Liver (tissue), 8 donors: ENCODE measurements at regions not wholly inside any gene's neighbourhood (a gene's known extent, or its start where the extent isn't known, plus 50 kb on each side); places are given as distances from the start of the nearest gene placed in this dataset.

Experiments
- DNase-seq: peaks from one replicate; pipeline ENCODE4 v3.0.0-alpha.2; 2017; ENCODE audit warnings: low spot score
- H3K27ac ChIP-seq, 2 donors: one replicate each; pipeline ENCODE4 v1.7.0; 2013; ENCODE audit warnings: inconsistent platforms in 2 of 2, low read length in 2 of 2, control low read depth in 1 of 2, low read depth in 1 of 2, mild to moderate bottlenecking in 1 of 2
- H3K27me3 ChIP-seq, 4 donors: one replicate each; pipeline versions ENCODE4 v1.6.1 to v1.7.0; 2013; ENCODE audit warnings: low read length in 3 of 4, inconsistent platforms in 1 of 4, mild to moderate bottlenecking in 1 of 4, moderate library complexity in 1 of 4; ENCODE audit not compliant: control insufficient read depth in 4 of 4, insufficient read depth in 4 of 4
- H3K36me3 ChIP-seq, 4 donors: one replicate each; pipeline versions ENCODE4 v1.6.1 to v1.7.0; 2013; ENCODE audit warnings: low read length in 3 of 4, mild to moderate bottlenecking in 3 of 4, low read depth in 1 of 4, moderate library complexity in 1 of 4; ENCODE audit not compliant: control insufficient read depth in 4 of 4, insufficient read depth in 3 of 4
- H3K4me1 ChIP-seq, 4 donors: one replicate each; pipeline versions ENCODE4 v1.6.1 to v1.7.0; 2013; ENCODE audit warnings: low read length in 3 of 4, mild to moderate bottlenecking in 3 of 4, moderate library complexity in 1 of 4; ENCODE audit not compliant: control insufficient read depth in 4 of 4, insufficient read depth in 4 of 4
- H3K4me3 ChIP-seq, 3 donors: one replicate each; pipeline versions ENCODE4 v1.6.1 to v1.7.0; 2013; ENCODE audit warnings: low read length in 3 of 3, control low read depth in 1 of 3, low read depth in 1 of 3, mild to moderate bottlenecking in 1 of 3
- H3K9ac ChIP-seq, 2 donors: one replicate each; pipeline ENCODE4 v1.7.0; 2013; ENCODE audit warnings: low read length in 2 of 2, mild to moderate bottlenecking in 2 of 2, moderate library complexity in 2 of 2, control low read depth in 1 of 2, low read depth in 1 of 2
- H3K9me3 ChIP-seq, 4 donors: one replicate each; pipeline versions ENCODE4 v1.6.1 to v1.7.0; 2013; ENCODE audit warnings: low read length in 3 of 4; ENCODE audit not compliant: control insufficient read depth in 4 of 4
- ATF3 ChIP-seq: IDR thresholded peaks from 2 replicates; pipeline ENCODE4 v1.6.1; 2016; ENCODE audit warnings: antibody characterized with exemption
- EGR1 ChIP-seq, 2 donors: IDR thresholded peaks; 2 replicates each; pipeline ENCODE4 v1.6.1; 2016 to 2018; ENCODE audit warnings: antibody characterized with exemption in 2 of 2, low read depth in 2 of 2
- FOXA1 ChIP-seq: IDR thresholded peaks from 2 replicates; pipeline ENCODE4 v1.6.1; 2016; ENCODE audit warnings: antibody characterized with exemption
- FOXA2 ChIP-seq: IDR thresholded peaks from 2 replicates; pipeline ENCODE4 v1.6.1; 2016; ENCODE audit warnings: antibody characterized with exemption
- GABPA ChIP-seq, 2 donors: IDR thresholded peaks in 1 of 2; conservative IDR thresholded peaks in 1 of 2; 2 replicates each; pipeline ENCODE4 v1.6.1; 2016; ENCODE audit warnings: antibody characterized with exemption in 2 of 2, mild to moderate bottlenecking in 1 of 2, moderate library complexity in 1 of 2
- HNF4A ChIP-seq, 2 donors: conservative IDR thresholded peaks; 2 replicates each; pipeline ENCODE4 v1.6.1; 2016; ENCODE audit warnings: antibody characterized with exemption in 2 of 2, mild to moderate bottlenecking in 2 of 2
- HNF4G ChIP-seq: IDR thresholded peaks from 2 replicates; pipeline ENCODE4 v1.6.1; 2016; ENCODE audit warnings: antibody characterized with exemption
- JUND ChIP-seq, 2 donors: IDR thresholded peaks; 2 replicates each; pipeline ENCODE4 v1.6.1; 2016; ENCODE audit warnings: antibody characterized with exemption in 2 of 2
- NR2F2 ChIP-seq: IDR thresholded peaks from 2 replicates; pipeline ENCODE4 v1.6.1; 2016; ENCODE audit warnings: antibody characterized with exemption
- RAD21 ChIP-seq, 2 donors: IDR thresholded peaks; 2 replicates each; pipeline ENCODE4 v1.6.1; 2016; ENCODE audit warnings: antibody characterized with exemption in 2 of 2, mild to moderate bottlenecking in 2 of 2
- RXRA ChIP-seq, 2 donors: IDR thresholded peaks; 2 replicates each; pipeline ENCODE4 v1.6.1; 2017 to 2018; ENCODE audit warnings: antibody characterized with exemption in 2 of 2, mild to moderate bottlenecking in 1 of 2
- SP1 ChIP-seq: IDR thresholded peaks from 2 replicates; pipeline ENCODE4 v1.6.1; 2018; ENCODE audit warnings: antibody characterized with exemption, mild to moderate bottlenecking
- TAF1 ChIP-seq: conservative IDR thresholded peaks from 2 replicates; pipeline ENCODE4 v1.6.1; 2016; ENCODE audit warnings: antibody characterized with exemption, mild to moderate bottlenecking
- YY1 ChIP-seq: IDR thresholded peaks from 2 replicates; pipeline ENCODE4 v1.6.1; 2016; ENCODE audit warnings: antibody characterized with exemption, mild to moderate bottlenecking
- ZBTB33 ChIP-seq: IDR thresholded peaks from 2 replicates; pipeline ENCODE4 v1.6.1; 2016; ENCODE audit warnings: antibody characterized with exemption
- WGBS: extraction: QIAGEN DNeasy Blood & Tissue Kit; methylation state at CpG from one replicate; pipeline ENCODE4 v1.1.7; 2013; 5-methylcytosine and 5-hydroxymethylcytosine counted together
- TF ChIP-seq, protein P1 (sequence below): fragments of 150-350 bp; IDR thresholded peaks from 2 replicates; pipeline ENCODE4 v1.5.1; 2017; ENCODE audit warnings: improper control_type of control experiment, low read depth, low read length; ENCODE audit not compliant: missing input control
- TF ChIP-seq, protein P2 (sequence below): IDR thresholded peaks from 2 replicates; pipeline ENCODE4 v1.6.1; 2016; ENCODE audit warnings: antibody characterized with exemption
- TF ChIP-seq, protein P3 (sequence below): IDR thresholded peaks from 2 replicates; pipeline ENCODE4 v1.6.1; 2016; ENCODE audit warnings: antibody characterized with exemption, mild to moderate bottlenecking
- donor health status: healthy.
- donor health status: healthy.
- donor health status: healthy.
- donor health status: healthy.
- donor health status: healthy.

GRCh38 chr4:107318078-107318477, 282.0 kb upstream of the DKK2 start:
- no peaks in the 10 kb centered on the region for H3K9me3 ChIP-seq
- no peak overlapping the region for H3K9ac ChIP-seq
- H3K27ac ChIP-seq = no peak overlapping the region
- 61% methylated on average over 1 of the region's 1 CpG for WGBS
- no peak for DNase-seq
- no peaks in the 10 kb centered on the region for H3K4me1 ChIP-seq
- peaks cover 0 to 3% (median 0%) of the 10 kb centered on the region in 4 donors for H3K27me3 ChIP-seq
- H3K4me3 ChIP-seq = no peak overlapping the region
- H3K36me3 ChIP-seq = no peaks in the 10 kb centered on the region
- TF ChIP-seq HNF4G (no peak), YY1 (no peak), HNF4A (conservative IDR thresholded peaks at IDR 0.05) (no peak), FOXA2 (no peak), FOXA1 (no peak), TAF1 (no peak), ZBTB33 (no peak), SP1 (no peak), RAD21 (IDR thresholded peaks at IDR 0.05) (no peak), GABPA (IDR thresholded peaks at IDR 0.05 in 1 of 2, conservative IDR thresholded peaks at IDR 0.05 in 1 of 2) (no peak), ATF3 (no peak), EGR1 (IDR thresholded peaks at IDR 0.05; ENCODE audit: low read depth in 2 of 2) (no peak), JUND (IDR thresholded peaks at IDR 0.05) (no peak), NR2F2 (no peak), RXRA (IDR thresholded peaks at IDR 0.05) (no peak)
- TF ChIP-seq, protein P1, sequence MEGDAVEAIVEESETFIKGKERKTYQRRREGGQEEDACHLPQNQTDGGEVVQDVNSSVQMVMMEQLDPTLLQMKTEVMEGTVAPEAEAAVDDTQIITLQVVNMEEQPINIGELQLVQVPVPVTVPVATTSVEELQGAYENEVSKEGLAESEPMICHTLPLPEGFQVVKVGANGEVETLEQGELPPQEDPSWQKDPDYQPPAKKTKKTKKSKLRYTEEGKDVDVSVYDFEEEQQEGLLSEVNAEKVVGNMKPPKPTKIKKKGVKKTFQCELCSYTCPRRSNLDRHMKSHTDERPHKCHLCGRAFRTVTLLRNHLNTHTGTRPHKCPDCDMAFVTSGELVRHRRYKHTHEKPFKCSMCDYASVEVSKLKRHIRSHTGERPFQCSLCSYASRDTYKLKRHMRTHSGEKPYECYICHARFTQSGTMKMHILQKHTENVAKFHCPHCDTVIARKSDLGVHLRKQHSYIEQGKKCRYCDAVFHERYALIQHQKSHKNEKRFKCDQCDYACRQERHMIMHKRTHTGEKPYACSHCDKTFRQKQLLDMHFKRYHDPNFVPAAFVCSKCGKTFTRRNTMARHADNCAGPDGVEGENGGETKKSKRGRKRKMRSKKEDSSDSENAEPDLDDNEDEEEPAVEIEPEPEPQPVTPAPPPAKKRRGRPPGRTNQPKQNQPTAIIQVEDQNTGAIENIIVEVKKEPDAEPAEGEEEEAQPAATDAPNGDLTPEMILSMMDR = no peak
- TF ChIP-seq, protein P2, sequence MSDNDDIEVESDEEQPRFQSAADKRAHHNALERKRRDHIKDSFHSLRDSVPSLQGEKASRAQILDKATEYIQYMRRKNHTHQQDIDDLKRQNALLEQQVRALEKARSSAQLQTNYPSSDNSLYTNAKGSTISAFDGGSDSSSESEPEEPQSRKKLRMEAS = no peak
- TF ChIP-seq, protein P3, sequence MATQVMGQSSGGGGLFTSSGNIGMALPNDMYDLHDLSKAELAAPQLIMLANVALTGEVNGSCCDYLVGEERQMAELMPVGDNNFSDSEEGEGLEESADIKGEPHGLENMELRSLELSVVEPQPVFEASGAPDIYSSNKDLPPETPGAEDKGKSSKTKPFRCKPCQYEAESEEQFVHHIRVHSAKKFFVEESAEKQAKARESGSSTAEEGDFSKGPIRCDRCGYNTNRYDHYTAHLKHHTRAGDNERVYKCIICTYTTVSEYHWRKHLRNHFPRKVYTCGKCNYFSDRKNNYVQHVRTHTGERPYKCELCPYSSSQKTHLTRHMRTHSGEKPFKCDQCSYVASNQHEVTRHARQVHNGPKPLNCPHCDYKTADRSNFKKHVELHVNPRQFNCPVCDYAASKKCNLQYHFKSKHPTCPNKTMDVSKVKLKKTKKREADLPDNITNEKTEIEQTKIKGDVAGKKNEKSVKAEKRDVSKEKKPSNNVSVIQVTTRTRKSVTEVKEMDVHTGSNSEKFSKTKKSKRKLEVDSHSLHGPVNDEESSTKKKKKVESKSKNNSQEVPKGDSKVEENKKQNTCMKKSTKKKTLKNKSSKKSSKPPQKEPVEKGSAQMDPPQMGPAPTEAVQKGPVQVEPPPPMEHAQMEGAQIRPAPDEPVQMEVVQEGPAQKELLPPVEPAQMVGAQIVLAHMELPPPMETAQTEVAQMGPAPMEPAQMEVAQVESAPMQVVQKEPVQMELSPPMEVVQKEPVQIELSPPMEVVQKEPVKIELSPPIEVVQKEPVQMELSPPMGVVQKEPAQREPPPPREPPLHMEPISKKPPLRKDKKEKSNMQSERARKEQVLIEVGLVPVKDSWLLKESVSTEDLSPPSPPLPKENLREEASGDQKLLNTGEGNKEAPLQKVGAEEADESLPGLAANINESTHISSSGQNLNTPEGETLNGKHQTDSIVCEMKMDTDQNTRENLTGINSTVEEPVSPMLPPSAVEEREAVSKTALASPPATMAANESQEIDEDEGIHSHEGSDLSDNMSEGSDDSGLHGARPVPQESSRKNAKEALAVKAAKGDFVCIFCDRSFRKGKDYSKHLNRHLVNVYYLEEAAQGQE = no peak

GRCh38 chr4:107317611-107318010, 281.5 kb upstream of the DKK2 start:
- TF ChIP-seq RXRA (IDR thresholded peaks at IDR 0.05) = no peak
- TF ChIP-seq HNF4G = no peak
- TF ChIP-seq ZBTB33 = no peak
- TF ChIP-seq, protein P3 = no peak
- no peak for TF ChIP-seq YY1
- no peak for TF ChIP-seq JUND (IDR thresholded peaks at IDR 0.05)
- TF ChIP-seq, protein P2 = no peak
- TF ChIP-seq HNF4A (conservative IDR thresholded peaks at IDR 0.05) = no peak
- no peak for TF ChIP-seq GABPA (IDR thresholded peaks at IDR 0.05 in 1 of 2, conservative IDR thresholded peaks at IDR 0.05 in 1 of 2)
- Histone ChIP-seq H3K4me3 (no peak overlapping the region), H3K36me3 (no peaks in the 10 kb centered on the region), H3K9me3 (no peaks in the 10 kb centered on the region), H3K27ac (no peak overlapping the region), H3K9ac (no peak overlapping the region), H3K27me3 (peaks cover 0 to 3% (median 0%) of the 10 kb centered on the region in 4 donors), H3K4me1 (no peaks in the 10 kb centered on the region)
- no peak for DNase-seq
